Left ventricle myocardium inferior (tissue), 1 donor: ENCODE measurements at regions not wholly inside any gene's neighbourhood (a gene's known extent, or its start where the extent isn't known, plus 50 kb on each side); places are given as distances from the start of the nearest gene placed in this dataset.
A peak's percentile ranks its signal among the peaks of the same experiment; 100 is the strongest.

ENCODE experiments used
- DNase-seq: peaks from one replicate; pipeline ENCODE4 v3.0.0-alpha.2; 2020
- H3K27ac ChIP-seq: fragments of 200-600 bp; replicated peaks from 2 replicates; pipeline ENCODE4 v1.8.0; 2021
- H3K27me3 ChIP-seq: fragments of 200-600 bp; 2 replicates; pipeline ENCODE4 v1.8.0; 2021; ENCODE audit warnings: low read depth
- H3K36me3 ChIP-seq: fragments of 200-600 bp; 2 replicates; pipeline ENCODE4 v1.8.0; 2021
- H3K4me1 ChIP-seq: fragments of 200-600 bp; 2 replicates; pipeline ENCODE4 v1.8.0; 2021
- H3K4me3 ChIP-seq: fragments of 200-600 bp; 2 replicates; pipeline ENCODE4 v1.8.0; 2021; ENCODE audit warnings: mild to moderate bottlenecking, moderate library complexity
- H3K9me3 ChIP-seq: fragments of 200-600 bp; replicated peaks from 2 replicates; pipeline ENCODE4 v1.8.0; 2021
- CTCF ChIP-seq: fragments of 200-600 bp; IDR thresholded peaks from 2 replicates; pipeline ENCODE4 v1.8.0; 2021; ENCODE audit warnings: antibody characterized with exemption, mild to moderate bottlenecking, borderline replicate concordance
- intact Hi-C: fragments of 100-400 bp; cut with micrococcal nuclease; formaldehyde crosslinking; loops from one replicate; pipeline ENCODE4 v1.11.0; 2022
- donor health status: DM: no; HTN: yes; CAD: no; lungs with severe emphysema.

GRCh38 chr13:65660731-65661130, 1569.4 kb downstream of the PCDH9 start:
- intact Hi-C loops, result no loop called here
- H3K4me1 ChIP-seq, result no peaks in the 10 kb centered on the region
- no peak for TF ChIP-seq CTCF
- H3K27ac ChIP-seq, result no peak overlapping the region
- no peak overlapping the region for H3K4me3 ChIP-seq
- H3K27me3 ChIP-seq, result no peaks in the 10 kb centered on the region
- no peaks in the 10 kb centered on the region for H3K9me3 ChIP-seq
- H3K36me3 ChIP-seq, result no peaks in the 10 kb centered on the region
- DNase-seq, result no peak

- TF ChIP-seq CTCF, result peak; percentile 63
- intact Hi-C loops, result no loop called here
- H3K9me3 ChIP-seq, result no peaks in the 10 kb centered on the region
Measured at GRCh38 chr13:65656740-65657329, 1573.3 kb downstream of the PCDH9 start.

GRCh38 chr13:65653613-65654012, 1576.5 kb downstream of the PCDH9 start:
- no peaks in the 10 kb centered on the region for H3K27me3 ChIP-seq
- no peaks in the 10 kb centered on the region for H3K9me3 ChIP-seq
- no peak overlapping the region for H3K27ac ChIP-seq
- no peak overlapping the region for H3K4me3 ChIP-seq
- no peaks in the 10 kb centered on the region for H3K36me3 ChIP-seq
- H3K4me1 ChIP-seq, result no peaks in the 10 kb centered on the region
- intact Hi-C loops, result no loop called here
- TF ChIP-seq CTCF, result no peak
- DNase-seq, result no peak

More at GRCh38 chr13:65656740-65657329, 1573.3 kb downstream of the PCDH9 start:
- no peak for DNase-seq
- no peaks in the 10 kb centered on the region for H3K27me3 ChIP-seq
- H3K27ac ChIP-seq, result no peak overlapping the region
- H3K4me1 ChIP-seq, result no peaks in the 10 kb centered on the region
- H3K4me3 ChIP-seq, result no peak overlapping the region
- no peaks in the 10 kb centered on the region for H3K36me3 ChIP-seq

- no peaks in the 10 kb centered on the region for H3K4me1 ChIP-seq
- H3K4me3 ChIP-seq, result no peak overlapping the region
- H3K9me3 ChIP-seq, result no peaks in the 10 kb centered on the region
- intact Hi-C loops, result no loop called here
- H3K36me3 ChIP-seq, result no peaks in the 10 kb centered on the region
- no peaks in the 10 kb centered on the region for H3K27me3 ChIP-seq
- no peak for TF ChIP-seq CTCF
- H3K27ac ChIP-seq, result no peak overlapping the region
- DNase-seq, result no peak
Measured at GRCh38 chr13:65650321-65650720, 1579.8 kb downstream of the PCDH9 start.

- no peaks in the 10 kb centered on the region for H3K27me3 ChIP-seq
- H3K27ac ChIP-seq, result no peak overlapping the region
- H3K4me3 ChIP-seq, result no peak overlapping the region
- intact Hi-C loops, result no loop called here
- H3K4me1 ChIP-seq, result no peaks in the 10 kb centered on the region
- no peaks in the 10 kb centered on the region for H3K36me3 ChIP-seq
- H3K9me3 ChIP-seq, result no peaks in the 10 kb centered on the region
- TF ChIP-seq CTCF, result no peak
- DNase-seq, result no peak
Measured at GRCh38 chr13:65642996-65643395, 1587.1 kb downstream of the PCDH9 start.
